T-helper 1 cell treated with Interleukin-12 subunit alpha and Interleukin-12 subunit beta and Interleukin-4 antibody, amounts not matched to agents 30 μg/mL and 1 μg/mL, for 36 hours (primary cell): ENCODE measurements at regions not wholly inside any gene's neighbourhood (a gene's known extent, or its start where the extent isn't known, plus 50 kb on each side); places are given as distances from the start of the nearest gene placed in this dataset.

Experiments
- H3K27ac Mint-ChIP-seq: one replicate; pipeline ENCODE4 v1.8.0; 2021; ENCODE audit warnings: mild to moderate bottlenecking, mixed read lengths
- H3K27me3 Mint-ChIP-seq: one replicate; pipeline ENCODE4 v1.8.0; 2021; ENCODE audit warnings: low read depth, mixed read lengths
- H3K36me3 Mint-ChIP-seq: one replicate; pipeline ENCODE4 v1.8.0; 2021; ENCODE audit warnings: low read depth, mixed read lengths
- H3K4me1 Mint-ChIP-seq: one replicate; pipeline ENCODE4 v1.8.0; 2021; ENCODE audit warnings: low read depth, mixed read lengths
- H3K4me3 Mint-ChIP-seq: one replicate; pipeline ENCODE4 v1.8.0; 2021; ENCODE audit warnings: mild to moderate bottlenecking, moderate library complexity, mixed read lengths
- H3K9me3 Mint-ChIP-seq: one replicate; pipeline ENCODE4 v1.8.0; 2021; ENCODE audit warnings: mixed read lengths

GRCh38 chr2:139518321-139518720 is 738.1 kb upstream of the NXPH2 start:
- Mint-ChIP-seq H3K9me3 (peaks cover 7% of the 10 kb centered on the region), H3K27ac (no peak overlapping the region), H3K27me3 (no peaks in the 10 kb centered on the region), H3K36me3 (no peaks in the 10 kb centered on the region), H3K4me3 (no peak overlapping the region), H3K4me1 (no peaks in the 10 kb centered on the region)

GRCh38 chr2:139514951-139515350 is 734.8 kb upstream of the NXPH2 start:
- Mint-ChIP-seq H3K36me3 (no peaks in the 10 kb centered on the region), H3K27ac (no peak overlapping the region), H3K27me3 (no peaks in the 10 kb centered on the region), H3K4me1 (no peaks in the 10 kb centered on the region), H3K9me3 (peaks cover 7% of the 10 kb centered on the region), H3K4me3 (no peak overlapping the region)

- H3K4me1 Mint-ChIP-seq, result no peaks in the 10 kb centered on the region
- no peak overlapping the region for H3K27ac Mint-ChIP-seq
- H3K36me3 Mint-ChIP-seq, result no peaks in the 10 kb centered on the region
- H3K4me3 Mint-ChIP-seq, result no peak overlapping the region
- H3K27me3 Mint-ChIP-seq, result no peaks in the 10 kb centered on the region
- peaks cover 23% of the 10 kb centered on the region for H3K9me3 Mint-ChIP-seq
Observed at GRCh38 chr2:139495851-139496250, 715.7 kb upstream of the NXPH2 start.

GRCh38 chr2:139492131-139492680 is 712.0 kb upstream of the NXPH2 start:
- H3K4me1 Mint-ChIP-seq, result no peaks in the 10 kb centered on the region
- peaks cover 17% of the 10 kb centered on the region for H3K9me3 Mint-ChIP-seq
- no peaks in the 10 kb centered on the region for H3K27me3 Mint-ChIP-seq
- H3K36me3 Mint-ChIP-seq, result no peaks in the 10 kb centered on the region
- no peak overlapping the region for H3K4me3 Mint-ChIP-seq
- no peak overlapping the region for H3K27ac Mint-ChIP-seq

GRCh38 chr2:139480161-139480650 is 700.0 kb upstream of the NXPH2 start:
- no peaks in the 10 kb centered on the region for H3K36me3 Mint-ChIP-seq
- H3K9me3 Mint-ChIP-seq, result peaks cover 20% of the 10 kb centered on the region
- H3K4me3 Mint-ChIP-seq, result no peak overlapping the region
- no peak overlapping the region for H3K27ac Mint-ChIP-seq
- no peaks in the 10 kb centered on the region for H3K4me1 Mint-ChIP-seq
- H3K27me3 Mint-ChIP-seq, result no peaks in the 10 kb centered on the region

- Mint-ChIP-seq H3K27me3 (no peaks in the 10 kb centered on the region), H3K36me3 (no peaks in the 10 kb centered on the region), H3K27ac (no peak overlapping the region), H3K4me3 (no peak overlapping the region), H3K9me3 (peaks cover 20% of the 10 kb centered on the region), H3K4me1 (no peaks in the 10 kb centered on the region)
Observed at GRCh38 chr2:139478165-139478914, 698.1 kb upstream of the NXPH2 start.

GRCh38 chr2:139477618-139478017 is 697.4 kb upstream of the NXPH2 start:
- Mint-ChIP-seq H3K4me1 (no peaks in the 10 kb centered on the region), H3K4me3 (no peak overlapping the region), H3K36me3 (no peaks in the 10 kb centered on the region), H3K27me3 (no peaks in the 10 kb centered on the region), H3K9me3 (peaks cover 24% of the 10 kb centered on the region), H3K27ac (no peak overlapping the region)

- Mint-ChIP-seq H3K36me3 (no peaks in the 10 kb centered on the region), H3K4me1 (no peaks in the 10 kb centered on the region), H3K27ac (no peak overlapping the region), H3K4me3 (no peak overlapping the region), H3K27me3 (no peaks in the 10 kb centered on the region), H3K9me3 (peaks cover 16% of the 10 kb centered on the region)
Observed at GRCh38 chr2:139469985-139470384, 689.8 kb upstream of the NXPH2 start.

GRCh38 chr2:139465789-139466188 is 685.6 kb upstream of the NXPH2 start:
- Mint-ChIP-seq H3K27me3 (no peaks in the 10 kb centered on the region), H3K36me3 (no peaks in the 10 kb centered on the region), H3K9me3 (peaks cover 10% of the 10 kb centered on the region), H3K4me3 (no peak overlapping the region), H3K27ac (no peak overlapping the region), H3K4me1 (no peaks in the 10 kb centered on the region)

- Mint-ChIP-seq H3K36me3 (no peaks in the 10 kb centered on the region), H3K4me3 (no peak overlapping the region), H3K4me1 (no peaks in the 10 kb centered on the region), H3K9me3 (peaks cover 19% of the 10 kb centered on the region), H3K27ac (no peak overlapping the region), H3K27me3 (no peaks in the 10 kb centered on the region)
Observed at GRCh38 chr2:139457873-139458272, 677.7 kb upstream of the NXPH2 start.

- Mint-ChIP-seq H3K4me3 (no peak overlapping the region), H3K4me1 (no peaks in the 10 kb centered on the region), H3K27me3 (no peaks in the 10 kb centered on the region), H3K36me3 (no peaks in the 10 kb centered on the region), H3K27ac (no peak overlapping the region), H3K9me3 (peaks cover 22% of the 10 kb centered on the region)
Observed at GRCh38 chr2:139454251-139454650, 674.1 kb upstream of the NXPH2 start.

GRCh38 chr2:139439100-139439499 is 658.9 kb upstream of the NXPH2 start:
- Mint-ChIP-seq H3K27me3 (no peaks in the 10 kb centered on the region), H3K9me3 (peaks cover 5% of the 10 kb centered on the region), H3K36me3 (no peaks in the 10 kb centered on the region), H3K27ac (no peak overlapping the region), H3K4me1 (no peaks in the 10 kb centered on the region), H3K4me3 (no peak overlapping the region)

- Mint-ChIP-seq H3K4me3 (no peak overlapping the region), H3K27ac (no peak overlapping the region), H3K27me3 (no peaks in the 10 kb centered on the region), H3K4me1 (no peaks in the 10 kb centered on the region), H3K9me3 (peaks cover 5% of the 10 kb centered on the region), H3K36me3 (no peaks in the 10 kb centered on the region)
Observed at GRCh38 chr2:139438478-139438877, 658.3 kb upstream of the NXPH2 start.

- Mint-ChIP-seq H3K27me3 (no peaks in the 10 kb centered on the region), H3K4me1 (no peaks in the 10 kb centered on the region), H3K36me3 (no peaks in the 10 kb centered on the region), H3K4me3 (no peak overlapping the region), H3K9me3 (peaks cover 12% of the 10 kb centered on the region), H3K27ac (no peak overlapping the region)
Observed at GRCh38 chr2:139427164-139427563, 647.0 kb upstream of the NXPH2 start.

GRCh38 chr2:139424101-139424500 is 643.9 kb upstream of the NXPH2 start:
- Mint-ChIP-seq H3K36me3 (no peaks in the 10 kb centered on the region), H3K27me3 (no peaks in the 10 kb centered on the region), H3K27ac (no peak overlapping the region), H3K4me3 (no peak overlapping the region), H3K9me3 (peaks cover 12% of the 10 kb centered on the region), H3K4me1 (no peaks in the 10 kb centered on the region)
